Progenitor cell of endocrine pancreas (in vitro differentiated cells): ENCODE measurements at regions not wholly inside any gene's neighbourhood (a gene's known extent, or its start where the extent isn't known, plus 50 kb on each side); places are given as distances from the start of the nearest gene placed in this dataset.

Experiments
- DNase-seq: peaks from one replicate; pipeline ENCODE4 v3.0.0; 2021; ENCODE audit warnings: low spot score; ENCODE audit not compliant: unreplicated experiment
- H3K27ac Mint-ChIP-seq: 2 replicates; pipeline ENCODE4 v1.8.0; 2021; ENCODE audit warnings: mild to moderate bottlenecking, moderate library complexity, mixed read lengths
- H3K27me3 Mint-ChIP-seq: 2 replicates; pipeline ENCODE4 v1.8.0; 2021; ENCODE audit warnings: mixed read lengths
- H3K36me3 Mint-ChIP-seq: 2 replicates; pipeline ENCODE4 v1.8.0; 2022; ENCODE audit warnings: mixed read lengths; ENCODE audit not compliant: insufficient read depth
- H3K4me1 Mint-ChIP-seq: 2 replicates; pipeline ENCODE4 v1.8.0; 2021; ENCODE audit warnings: low read depth, mixed read lengths
- H3K4me3 Mint-ChIP-seq: 2 replicates; pipeline ENCODE4 v1.8.0; 2021; ENCODE audit warnings: low read depth, mild to moderate bottlenecking, moderate library complexity, mixed read lengths
- H3K9me3 Mint-ChIP-seq: 2 replicates; pipeline ENCODE4 v1.8.0; 2021; ENCODE audit warnings: low read depth, mixed read lengths
- TF ChIP-seq, protein P1 (sequence below): fragments of 200-600 bp; sonication (generic); IDR thresholded peaks from one replicate; pipeline ENCODE4 v1.5.0; 2021; ENCODE audit warnings: antibody characterized with exemption, mild to moderate bottlenecking; ENCODE audit not compliant: unreplicated experiment

DNA sequence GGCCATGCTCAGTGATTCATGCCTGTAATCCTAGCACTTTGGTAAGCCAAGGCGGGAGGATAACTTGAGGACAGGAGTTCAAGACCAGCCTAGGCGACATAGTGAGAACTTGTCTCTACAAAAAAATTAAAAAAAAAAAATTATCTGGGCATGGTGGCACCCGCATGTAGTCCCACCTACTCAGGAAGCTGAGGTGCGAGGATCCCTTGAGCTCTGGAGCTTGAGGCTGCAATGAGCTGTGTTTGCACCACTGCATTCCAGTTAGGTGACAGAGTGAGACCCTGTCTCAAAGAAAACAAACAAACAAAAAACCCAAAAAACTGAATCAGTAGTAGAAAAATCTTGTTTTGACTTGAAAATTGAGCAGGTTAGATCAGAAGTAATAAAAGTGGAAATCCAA lies 67.1 kb upstream of the IPO9 start:
- TF ChIP-seq, protein P1, sequence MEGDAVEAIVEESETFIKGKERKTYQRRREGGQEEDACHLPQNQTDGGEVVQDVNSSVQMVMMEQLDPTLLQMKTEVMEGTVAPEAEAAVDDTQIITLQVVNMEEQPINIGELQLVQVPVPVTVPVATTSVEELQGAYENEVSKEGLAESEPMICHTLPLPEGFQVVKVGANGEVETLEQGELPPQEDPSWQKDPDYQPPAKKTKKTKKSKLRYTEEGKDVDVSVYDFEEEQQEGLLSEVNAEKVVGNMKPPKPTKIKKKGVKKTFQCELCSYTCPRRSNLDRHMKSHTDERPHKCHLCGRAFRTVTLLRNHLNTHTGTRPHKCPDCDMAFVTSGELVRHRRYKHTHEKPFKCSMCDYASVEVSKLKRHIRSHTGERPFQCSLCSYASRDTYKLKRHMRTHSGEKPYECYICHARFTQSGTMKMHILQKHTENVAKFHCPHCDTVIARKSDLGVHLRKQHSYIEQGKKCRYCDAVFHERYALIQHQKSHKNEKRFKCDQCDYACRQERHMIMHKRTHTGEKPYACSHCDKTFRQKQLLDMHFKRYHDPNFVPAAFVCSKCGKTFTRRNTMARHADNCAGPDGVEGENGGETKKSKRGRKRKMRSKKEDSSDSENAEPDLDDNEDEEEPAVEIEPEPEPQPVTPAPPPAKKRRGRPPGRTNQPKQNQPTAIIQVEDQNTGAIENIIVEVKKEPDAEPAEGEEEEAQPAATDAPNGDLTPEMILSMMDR: no peak
- H3K27ac Mint-ChIP-seq: no peak overlapping the region
- DNase-seq: no peak
- H3K4me1 Mint-ChIP-seq: peaks cover 20% of the 10 kb centered on the region
- H3K36me3 Mint-ChIP-seq: no peaks in the 10 kb centered on the region
- H3K4me3 Mint-ChIP-seq: no peak overlapping the region
- no peaks in the 10 kb centered on the region for H3K27me3 Mint-ChIP-seq
- H3K9me3 Mint-ChIP-seq: no peaks in the 10 kb centered on the region

DNA sequence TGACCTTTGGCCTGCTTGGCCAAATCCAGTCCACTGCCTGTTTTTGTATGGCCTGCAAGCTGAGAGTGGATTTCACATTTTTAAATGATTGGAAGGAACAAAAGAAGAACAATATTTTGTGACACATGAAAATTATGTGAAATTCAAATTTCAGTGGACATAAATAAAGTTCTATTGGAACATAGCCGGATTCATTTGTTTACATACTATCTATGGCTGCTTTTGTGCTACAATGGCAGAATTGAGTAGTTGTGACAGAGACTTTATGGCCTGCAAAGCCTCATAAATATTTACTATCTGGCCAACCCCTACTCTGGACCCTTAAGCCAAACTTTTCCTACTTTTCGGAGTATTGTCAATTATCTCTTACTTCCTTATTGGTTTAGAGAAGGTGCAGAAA lies 66.6 kb upstream of the IPO9 start:
- Mint-ChIP-seq H3K27me3 (no peaks in the 10 kb centered on the region), H3K36me3 (no peaks in the 10 kb centered on the region), H3K27ac (no peak overlapping the region), H3K4me1 (peaks cover 20% of the 10 kb centered on the region), H3K9me3 (no peaks in the 10 kb centered on the region), H3K4me3 (no peak overlapping the region)
- no peak for DNase-seq
- TF ChIP-seq, protein P1: no peak

DNA sequence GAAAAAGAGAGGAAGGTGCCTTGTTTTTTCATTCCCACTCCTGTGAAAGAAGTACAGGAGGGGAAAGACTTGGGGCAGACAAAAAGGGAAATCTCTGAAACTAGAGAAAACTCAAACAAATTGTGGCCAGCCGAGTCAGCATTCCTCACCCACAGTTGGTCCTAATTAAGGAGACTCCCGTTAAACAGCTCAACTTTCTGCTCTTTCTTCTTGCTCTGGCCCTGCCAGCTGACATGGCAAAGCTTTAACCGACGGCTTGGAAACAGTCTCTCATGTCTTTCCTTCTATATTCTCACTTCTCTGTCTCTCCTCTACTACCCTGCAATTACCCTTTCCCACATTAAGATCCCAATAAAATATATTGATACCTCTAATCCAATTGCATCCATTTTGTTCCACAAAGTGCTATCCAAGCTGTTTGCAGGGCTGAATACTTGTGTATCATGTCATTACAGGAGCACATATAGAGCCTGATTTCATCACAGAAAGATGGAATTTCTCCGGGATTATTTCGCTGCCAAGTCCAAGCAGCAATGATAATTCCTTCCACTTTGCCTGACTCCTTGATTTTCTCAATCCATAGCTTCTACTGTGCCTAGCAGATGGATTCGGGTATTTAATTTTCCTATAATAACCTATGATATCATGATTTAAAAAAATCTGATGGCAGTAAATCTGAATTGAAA lies 65.4 kb upstream of the IPO9 start:
- DNase-seq: no peak
- H3K4me1 Mint-ChIP-seq: peaks cover 20% of the 10 kb centered on the region

DNA sequence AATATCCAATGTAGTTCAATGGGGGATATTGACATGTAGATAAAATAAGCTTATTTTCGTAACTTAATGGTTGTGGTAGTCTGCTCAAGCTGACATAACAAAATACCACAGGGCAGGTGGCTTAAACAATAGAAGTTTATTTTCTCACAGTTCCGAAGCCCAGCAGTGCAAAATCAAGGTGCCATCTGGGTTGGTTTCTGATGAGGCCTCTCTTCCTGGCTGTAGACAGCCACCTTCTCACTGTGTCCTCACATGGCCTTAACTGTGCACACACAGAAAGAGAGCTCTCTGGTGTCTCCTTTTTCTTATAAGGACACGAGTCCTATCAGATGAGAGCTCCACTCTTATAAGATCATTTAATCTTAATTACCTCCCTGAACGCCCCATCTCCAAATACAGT lies 64.8 kb upstream of the IPO9 start:
- TF ChIP-seq, protein P1: no peak
- Mint-ChIP-seq H3K9me3 (no peaks in the 10 kb centered on the region), H3K27ac (no peak overlapping the region), H3K4me1 (peaks cover 18% of the 10 kb centered on the region), H3K36me3 (no peaks in the 10 kb centered on the region), H3K4me3 (no peak overlapping the region), H3K27me3 (no peaks in the 10 kb centered on the region)
- no peak for DNase-seq

More for the DNA sequence above, 65.4 kb upstream of the IPO9 start:
- Mint-ChIP-seq H3K9me3 (no peaks in the 10 kb centered on the region), H3K27me3 (no peaks in the 10 kb centered on the region), H3K27ac (no peak overlapping the region), H3K4me3 (no peak overlapping the region), H3K36me3 (no peaks in the 10 kb centered on the region)
- TF ChIP-seq, protein P1: no peak

DNA sequence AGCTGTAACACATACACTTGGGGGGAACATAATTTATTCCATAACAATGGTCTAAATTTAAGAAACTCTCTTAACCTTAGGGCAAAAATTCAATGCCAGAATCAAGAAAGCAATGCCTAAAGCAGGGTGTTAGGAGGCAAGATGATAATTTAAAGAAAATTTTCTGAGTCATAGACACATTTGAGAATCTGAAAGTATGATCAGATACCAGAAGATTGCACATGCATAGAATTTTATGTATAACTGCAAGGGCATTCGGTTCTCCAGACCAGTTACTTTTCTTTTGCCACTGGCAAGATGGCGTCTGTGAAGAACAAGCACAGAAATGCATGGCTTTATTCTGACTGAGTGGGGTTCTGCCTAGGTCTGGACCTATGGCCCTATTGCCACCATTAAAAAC lies 64.4 kb upstream of the IPO9 start:
- TF ChIP-seq, protein P1: no peak
- no peak overlapping the region for H3K4me3 Mint-ChIP-seq
- H3K4me1 Mint-ChIP-seq: peaks cover 18% of the 10 kb centered on the region
- H3K36me3 Mint-ChIP-seq: peaks cover 2% of the 10 kb centered on the region
- no peak overlapping the region for H3K27ac Mint-ChIP-seq
- DNase-seq: no peak
- no peaks in the 10 kb centered on the region for H3K9me3 Mint-ChIP-seq
- no peaks in the 10 kb centered on the region for H3K27me3 Mint-ChIP-seq
